SK-N-MC (cell line): ENCODE measurements at regions not wholly inside any gene's neighbourhood (a gene's known extent, or its start where the extent isn't known, plus 50 kb on each side); places are given as distances from the start of the nearest gene placed in this dataset.

Experiments used
- EZH2 ChIP-seq: fragments of 200-600 bp; sonication (generic); IDR thresholded peaks from one replicate; pipeline ENCODE4 v1.6.1; 2017; ENCODE audit warnings: antibody characterized with exemption
- POLR2AphosphoS5 ChIP-seq: IDR thresholded peaks from 2 replicates; pipeline ENCODE4 v1.6.1; 2012; ENCODE audit warnings: mild to moderate bottlenecking, low read depth, low read length, borderline replicate concordance

DNA sequence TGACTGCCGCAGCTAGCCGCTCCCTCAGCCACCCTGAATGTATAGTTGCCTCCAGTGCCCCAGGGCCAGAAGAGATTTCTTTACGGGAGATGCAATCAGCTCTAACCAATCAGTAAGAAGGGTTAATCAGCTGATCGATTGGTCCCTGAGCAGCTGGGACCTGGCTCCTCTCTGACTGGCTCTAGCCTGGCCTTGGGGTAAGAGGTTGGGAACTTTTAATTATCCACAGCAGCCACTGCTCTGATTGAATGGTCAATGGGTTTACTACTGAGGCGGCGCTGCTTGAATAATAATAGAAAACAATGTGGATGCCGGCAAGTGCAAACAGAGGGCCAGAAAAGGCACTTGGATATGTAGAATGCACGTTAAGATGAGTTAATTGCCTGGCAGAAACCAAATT, 99.8 kb downstream of the TFAP2A start:
- TF ChIP-seq POLR2AphosphoS5 (no peak), EZH2 (no peak)
